GM18499 (cell line): ENCODE measurements at regions not wholly inside any gene's neighbourhood (a gene's known extent, or its start where the extent isn't known, plus 50 kb on each side); places are given as distances from the start of the nearest gene placed in this dataset.

Source experiments
- ATAC-seq: cut with Tn5 transposase; IDR thresholded peaks from one replicate; pipeline ENCODE4 v1.9.1; 2021; ENCODE audit warnings: moderate number of reproducible peaks; ENCODE audit not compliant: insufficient read depth, unreplicated experiment

DNA sequence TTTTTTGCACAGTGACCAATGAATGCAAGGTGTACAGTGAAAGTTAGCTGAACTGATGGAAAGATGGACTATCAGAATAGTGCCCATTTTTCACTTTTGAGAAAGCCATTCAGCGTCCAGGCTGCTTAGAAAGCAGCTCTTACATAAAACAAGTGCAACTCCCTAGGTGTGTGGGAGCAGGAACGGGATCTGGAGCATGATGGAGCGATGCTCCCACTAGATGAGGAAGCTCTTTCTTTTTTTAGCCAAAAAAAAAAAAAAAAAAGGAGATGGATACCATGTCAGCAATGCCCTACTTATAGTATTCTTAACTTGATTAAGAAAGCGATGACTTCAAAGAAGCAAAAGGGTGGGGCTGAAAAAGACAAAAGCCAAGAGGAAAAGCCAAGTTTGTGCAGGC lies 925.5 kb downstream of the GATA3 start:
- no peak for ATAC-seq

- ATAC-seq: no peak
Observed at GRCh38 chr10:8981277-8981676, 926.8 kb downstream of the GATA3 start.

DNA sequence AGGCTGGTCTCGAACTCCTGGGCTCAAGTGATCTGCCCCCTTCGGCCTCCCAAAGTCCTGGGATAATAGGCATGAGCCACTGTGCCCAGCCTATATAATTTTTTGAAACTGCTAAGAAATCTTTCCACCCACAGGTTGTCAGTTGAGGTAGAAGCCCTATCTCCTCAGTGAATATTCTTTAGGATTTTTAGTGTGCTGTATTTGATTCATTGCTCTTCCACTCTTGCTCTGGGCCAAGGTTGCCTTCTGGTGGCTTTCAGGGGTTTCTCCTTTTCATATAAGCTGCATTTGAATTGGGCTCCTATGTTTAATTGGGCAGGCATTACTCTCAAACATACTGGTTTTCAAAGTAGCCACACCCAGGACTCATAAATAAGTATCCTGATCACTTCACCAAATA lies 931.2 kb downstream of the GATA3 start:
- ATAC-seq: no peak

- ATAC-seq: no peak
Observed at GRCh38 chr10:8986975-8987374, 932.5 kb downstream of the GATA3 start.

DNA sequence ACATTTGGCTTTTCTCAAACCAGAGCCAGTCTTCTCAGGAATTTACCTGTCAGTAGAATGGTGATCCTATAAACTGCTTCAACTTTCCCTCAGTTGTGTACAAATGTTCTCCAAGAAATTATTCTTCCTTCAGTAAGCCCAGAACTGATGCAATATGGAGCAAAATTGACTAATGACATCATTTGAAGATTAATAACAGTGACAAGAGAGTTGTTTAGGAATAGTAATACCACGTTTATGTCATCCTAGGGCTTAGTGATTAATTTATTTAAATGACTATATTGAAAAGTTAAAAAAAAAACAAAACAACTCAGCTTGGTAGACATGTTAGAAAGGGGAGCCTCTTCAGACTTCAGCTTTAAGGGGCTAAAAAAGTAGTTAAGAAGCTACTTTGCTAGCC lies 933.2 kb downstream of the GATA3 start:
- ATAC-seq: no peak

- ATAC-seq: no peak
Observed at GRCh38 chr10:8990280-8990987, 935.9 kb downstream of the GATA3 start.

GRCh38 chr10:8992009-8992408 lies 937.5 kb downstream of the GATA3 start:
- ATAC-seq: no peak

GRCh38 chr10:8993864-8994263 lies 939.4 kb downstream of the GATA3 start:
- ATAC-seq: no peak

- ATAC-seq: no peak
Observed at GRCh38 chr10:8998751-8999150, 944.3 kb downstream of the GATA3 start.

GRCh38 chr10:9003122-9003521 lies 948.6 kb downstream of the GATA3 start:
- no peak for ATAC-seq

DNA sequence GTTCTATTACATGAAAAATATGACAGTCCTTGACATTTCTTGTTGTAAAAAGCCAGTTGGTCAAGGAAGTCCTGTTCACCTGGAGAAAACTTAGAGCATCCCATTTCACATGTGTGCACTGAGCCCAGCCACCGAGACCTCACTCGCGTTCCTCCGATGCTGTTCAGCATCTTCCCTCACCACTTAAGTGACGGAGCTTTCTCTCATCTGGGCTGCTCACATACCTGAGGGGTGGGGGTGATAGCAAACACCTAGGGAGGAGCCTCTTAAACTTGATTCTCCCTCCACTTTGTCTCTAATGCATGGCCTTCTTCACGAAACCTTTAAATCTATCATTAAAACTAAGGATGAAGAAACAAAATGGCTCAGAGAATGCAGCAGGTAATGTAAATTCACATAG lies 950.2 kb downstream of the GATA3 start:
- no peak for ATAC-seq

DNA sequence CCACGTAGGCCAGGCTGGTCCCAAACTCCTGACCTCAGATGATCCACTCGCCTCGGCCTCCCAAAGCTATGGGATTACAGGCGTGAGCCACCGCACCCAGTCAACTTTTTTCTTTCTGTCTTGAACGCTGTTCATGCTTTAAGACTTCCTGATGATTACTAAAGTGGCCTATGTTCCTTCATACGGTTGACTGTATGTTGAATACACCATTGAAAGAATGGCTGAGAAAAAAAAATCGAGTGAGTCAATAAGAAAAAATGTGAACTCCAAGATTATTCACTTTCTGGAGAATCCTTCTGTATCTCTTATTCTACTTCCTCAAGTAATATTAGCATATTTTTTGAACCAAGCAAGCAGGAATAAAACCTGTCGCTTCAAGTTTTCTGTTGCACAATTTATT lies 955.0 kb downstream of the GATA3 start:
- no peak for ATAC-seq

- ATAC-seq: no peak
Observed at GRCh38 chr10:9010093-9010492, 955.6 kb downstream of the GATA3 start.

- no peak for ATAC-seq
Observed at GRCh38 chr10:9010931-9011670, 956.6 kb downstream of the GATA3 start.

DNA sequence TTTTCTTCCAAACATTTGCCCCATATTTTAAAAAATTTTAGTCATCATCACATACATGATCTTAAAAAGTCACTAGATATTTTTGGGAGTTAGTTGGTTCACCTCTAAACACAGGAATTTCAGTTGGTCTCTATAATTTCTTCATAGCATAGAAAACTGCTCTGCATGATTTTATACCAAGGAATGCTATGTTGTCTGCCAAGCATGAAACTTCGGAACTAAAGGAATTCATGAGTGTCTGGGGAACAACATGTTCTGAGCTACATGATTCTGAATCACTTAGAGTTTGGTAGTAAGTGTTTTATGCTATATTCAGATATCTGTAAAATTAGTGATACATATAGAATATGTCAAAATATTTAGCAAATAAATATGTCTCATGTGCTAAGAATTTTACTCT lies 957.8 kb downstream of the GATA3 start:
- ATAC-seq: no peak

GRCh38 chr10:9015005-9015404 lies 960.5 kb downstream of the GATA3 start:
- ATAC-seq: no peak

- ATAC-seq: no peak
Observed at GRCh38 chr10:9015447-9015846, 961.0 kb downstream of the GATA3 start.

- ATAC-seq: no peak
Observed at GRCh38 chr10:9016930-9017329, 962.4 kb downstream of the GATA3 start.

DNA sequence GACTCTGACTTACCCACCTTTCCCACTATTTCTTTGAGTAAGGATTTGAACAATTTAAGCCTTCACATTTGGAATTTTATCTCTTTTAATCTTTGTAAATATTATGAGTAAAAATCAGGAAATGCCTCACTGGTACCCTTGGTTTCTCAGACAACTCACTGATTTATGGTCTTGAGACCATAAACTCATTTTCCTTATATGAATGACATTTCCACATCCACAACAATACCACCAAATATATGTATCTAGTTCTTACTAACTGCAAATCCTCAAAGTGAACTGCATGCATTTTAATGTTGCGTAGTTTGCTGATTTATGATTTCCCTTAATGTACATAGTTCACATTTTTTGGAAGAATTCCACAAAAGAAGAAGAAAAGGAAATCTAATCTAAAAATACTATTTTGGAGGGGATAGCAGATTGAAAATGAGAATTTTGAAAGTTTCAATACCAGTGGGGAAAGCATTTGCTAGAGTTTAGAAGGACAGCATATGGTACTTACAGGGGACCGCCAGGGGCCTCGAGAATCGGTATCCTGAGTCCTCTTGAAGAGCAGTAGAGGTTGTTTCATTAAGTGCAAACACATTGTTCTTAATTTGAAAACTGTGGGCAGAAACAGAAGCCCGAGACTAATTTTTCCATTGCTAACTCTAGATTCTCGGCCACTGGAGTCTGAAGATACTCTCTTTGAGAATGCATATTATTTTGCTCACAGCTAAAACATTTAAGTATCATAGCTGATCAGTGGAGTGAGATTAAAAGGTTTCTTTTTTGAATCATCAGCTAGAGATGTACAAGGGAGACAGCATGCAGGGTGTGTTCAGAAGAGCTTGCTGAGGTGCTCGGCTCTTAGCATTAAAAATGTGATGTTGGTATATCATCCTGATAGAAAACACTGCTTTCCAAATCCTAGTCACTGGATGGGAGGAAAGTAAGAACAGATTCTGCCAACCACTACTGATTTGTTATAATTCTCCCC lies 964.0 kb downstream of the GATA3 start:
- ATAC-seq: no peak

DNA sequence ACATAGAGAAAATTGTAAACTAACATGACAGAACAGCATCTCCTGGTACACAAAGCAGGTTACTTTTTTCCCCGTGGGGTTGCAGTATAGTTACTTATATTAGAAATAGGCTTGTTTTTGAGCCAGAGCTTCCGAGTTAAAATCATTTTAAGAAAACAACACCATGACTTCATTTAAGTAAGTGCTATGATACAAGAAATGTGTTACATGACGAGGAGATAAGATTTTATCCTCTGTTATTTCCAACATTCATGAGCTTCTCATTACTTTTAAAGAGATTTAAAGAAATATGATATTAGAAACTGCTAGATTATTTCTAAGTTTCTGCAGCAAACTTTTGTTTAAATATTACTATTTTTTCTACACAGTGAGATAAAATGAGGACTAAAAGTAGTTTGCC lies 968.7 kb downstream of the GATA3 start:
- ATAC-seq: no peak

- no peak for ATAC-seq
Observed at GRCh38 chr10:9024210-9024609, 969.7 kb downstream of the GATA3 start.
